Esophagus muscularis mucosa (tissue), 4 donors: ENCODE measurements at regions not wholly inside any gene's neighbourhood (a gene's known extent, or its start where the extent isn't known, plus 50 kb on each side); places are given as distances from the start of the nearest gene placed in this dataset.

ENCODE experiments used
- CTCF ChIP-seq, 3 experiments: fragments of 200-600 bp in 2 of 3; fragments of 450-650 bp in 1 of 3; sonication (generic) in 2 of 3; IDR thresholded peaks; one replicate each; pipeline ENCODE4 v1.5.1; 2017 to 2019; ENCODE audit warnings: antibody characterized with exemption in 3 of 3, mild to moderate bottlenecking in 2 of 3, moderate library complexity in 1 of 3
- EP300 ChIP-seq: sonication (generic); formaldehyde crosslinking; IDR thresholded peaks from one replicate; pipeline ENCODE4 v1.6.1; 2017; ENCODE audit warnings: antibody characterized with exemption
- POLR2A ChIP-seq: fragments of 450-650 bp; IDR thresholded peaks from one replicate; pipeline ENCODE4 v1.6.1; 2017; ENCODE audit warnings: antibody characterized with exemption, moderate library complexity, mild to moderate bottlenecking, low read depth
- POLR2AphosphoS5 ChIP-seq, 2 donors: sonication (generic); formaldehyde crosslinking; IDR thresholded peaks; one replicate each; pipeline ENCODE4 v1.6.1; 2017; ENCODE audit warnings: antibody characterized with exemption in 2 of 2

- TF ChIP-seq CTCF (IDR thresholded peaks at IDR 0.05) (no peak), POLR2A (no peak), POLR2AphosphoS5 (IDR thresholded peaks at IDR 0.05) (no peak), EP300 (no peak)
Measured at GRCh38 chr7:3240826-3241430, 60.1 kb upstream of the SDK1 start.
